Adipocyte (in vitro differentiated cells): ENCODE measurements at regions not wholly inside any gene's neighbourhood (a gene's known extent, or its start where the extent isn't known, plus 50 kb on each side); places are given as distances from the start of the nearest gene placed in this dataset.
A peak's percentile ranks its signal among the peaks of the same experiment; 100 is the strongest.

Source experiments
- DNase-seq: peaks from one replicate; pipeline ENCODE4 v3.0.0-alpha.2; 2015; ENCODE audit warnings: low read depth
- H3K27me3 ChIP-seq: replicated peaks from 2 replicates; pipeline ENCODE4 v1.7.0; 2013; ENCODE audit warnings: mild to moderate bottlenecking, low read length, moderate library complexity; ENCODE audit not compliant: control insufficient read depth, insufficient read depth
- H3K36me3 ChIP-seq: 2 replicates; pipeline ENCODE4 v1.7.0; 2013; ENCODE audit warnings: low read length, mild to moderate bottlenecking, moderate library complexity; ENCODE audit not compliant: control insufficient read depth, insufficient read depth, severe bottlenecking
- H3K4me1 ChIP-seq: 2 replicates; pipeline ENCODE4 v1.7.0; 2013; ENCODE audit warnings: mild to moderate bottlenecking, low read length, moderate library complexity; ENCODE audit not compliant: control insufficient read depth, insufficient read depth
- H3K4me3 ChIP-seq: 2 replicates; pipeline ENCODE4 v1.7.0; 2013; ENCODE audit warnings: mild to moderate bottlenecking, low read length, moderate library complexity
- H3K9ac ChIP-seq: 2 replicates; pipeline ENCODE4 v1.7.0; 2013; ENCODE audit warnings: mild to moderate bottlenecking, low read length, moderate library complexity
- H3K9me3 ChIP-seq: 2 replicates; pipeline ENCODE4 v1.7.0; 2013; ENCODE audit warnings: mild to moderate bottlenecking, low read length, moderate library complexity; ENCODE audit not compliant: control insufficient read depth

DNA sequence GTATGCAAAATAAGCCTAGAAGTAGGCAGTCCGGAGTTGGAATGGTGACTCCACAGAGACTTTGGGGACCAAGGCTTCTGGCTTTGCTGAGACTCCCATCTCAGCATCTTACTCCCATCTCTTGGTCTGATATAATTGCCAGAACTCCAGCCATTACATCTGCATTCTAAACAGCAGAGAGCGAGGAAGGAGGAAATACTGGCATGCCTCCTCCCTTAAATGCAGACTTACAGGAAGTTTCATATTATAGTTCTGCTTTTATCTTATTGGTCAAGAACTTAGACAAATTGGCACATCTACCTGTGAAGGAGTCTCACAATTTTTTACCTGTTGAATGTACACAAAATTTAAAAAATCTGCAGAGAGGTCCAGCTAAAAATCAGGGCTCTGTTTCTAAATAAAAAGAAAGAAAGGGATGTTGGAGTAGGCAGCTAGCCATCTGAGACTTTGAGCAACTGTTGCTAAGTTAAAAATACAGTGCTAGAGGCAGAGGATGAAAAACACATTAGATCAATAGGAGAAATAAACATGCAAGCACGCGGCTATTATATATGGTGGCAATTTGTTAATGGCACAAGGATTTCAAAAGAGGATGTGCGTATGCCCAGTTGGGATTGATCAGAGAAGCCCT, 209.9 kb upstream of the HMGA2 start:
- Histone ChIP-seq H3K9me3 (no peaks in the 10 kb centered on the region), H3K9ac (no peak overlapping the region), H3K4me3 (no peak overlapping the region), H3K4me1 (peaks cover 20% of the 10 kb centered on the region), H3K27me3 (no peaks in the 10 kb centered on the region), H3K36me3 (no peaks in the 10 kb centered on the region)
- DNase-seq, result no peak

DNA sequence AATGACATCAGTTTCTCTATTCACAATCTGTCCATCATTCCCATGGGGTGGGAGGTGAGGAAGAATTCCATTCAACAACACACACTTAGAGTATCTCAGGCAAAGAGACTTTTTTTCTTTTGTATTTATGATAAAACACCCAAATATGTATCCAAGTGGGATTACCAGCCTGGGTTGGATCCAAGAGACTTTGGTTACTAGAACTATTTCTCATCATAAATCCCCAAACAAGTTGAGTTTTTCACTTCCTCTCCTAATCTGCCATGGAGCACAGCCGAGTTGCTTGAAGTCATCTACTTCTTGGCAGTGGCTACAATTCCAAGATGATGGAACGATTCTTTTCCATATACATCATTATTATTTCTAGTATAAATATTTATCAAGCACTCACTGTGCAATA, 209.2 kb upstream of the HMGA2 start:
- H3K36me3 ChIP-seq, result no peaks in the 10 kb centered on the region
- no peak overlapping the region for H3K9ac ChIP-seq
- peaks cover 16% of the 10 kb centered on the region for H3K4me1 ChIP-seq
- DNase-seq, result peak; percentile 71
- no peak overlapping the region for H3K4me3 ChIP-seq
- no peaks in the 10 kb centered on the region for H3K27me3 ChIP-seq
- no peaks in the 10 kb centered on the region for H3K9me3 ChIP-seq

DNA sequence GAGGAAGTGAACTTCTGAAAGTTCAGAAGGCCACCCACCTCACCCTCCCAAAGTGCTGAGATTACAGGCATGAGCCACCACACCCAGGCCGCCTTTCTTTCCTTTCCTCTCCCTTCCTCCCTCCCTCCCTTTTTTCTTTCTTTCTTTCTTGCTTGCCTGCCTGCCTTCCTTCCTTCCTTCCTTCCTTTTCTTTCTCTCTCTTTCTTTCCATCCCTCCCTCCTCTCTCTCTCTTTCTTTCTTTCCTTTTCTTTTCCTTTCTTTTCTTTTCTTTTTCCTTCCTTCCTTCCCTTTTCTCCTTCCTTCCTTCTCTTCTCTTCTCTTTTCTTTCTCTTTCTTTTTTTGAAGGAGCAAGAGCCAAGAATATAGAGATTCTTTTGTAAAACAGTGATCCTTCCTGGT, 208.3 kb upstream of the HMGA2 start:
- Histone ChIP-seq H3K9ac (no peak overlapping the region), H3K4me3 (no peak overlapping the region), H3K36me3 (no peaks in the 10 kb centered on the region), H3K9me3 (no peaks in the 10 kb centered on the region), H3K4me1 (peaks cover 16% of the 10 kb centered on the region), H3K27me3 (no peaks in the 10 kb centered on the region)
- no peak for DNase-seq

DNA sequence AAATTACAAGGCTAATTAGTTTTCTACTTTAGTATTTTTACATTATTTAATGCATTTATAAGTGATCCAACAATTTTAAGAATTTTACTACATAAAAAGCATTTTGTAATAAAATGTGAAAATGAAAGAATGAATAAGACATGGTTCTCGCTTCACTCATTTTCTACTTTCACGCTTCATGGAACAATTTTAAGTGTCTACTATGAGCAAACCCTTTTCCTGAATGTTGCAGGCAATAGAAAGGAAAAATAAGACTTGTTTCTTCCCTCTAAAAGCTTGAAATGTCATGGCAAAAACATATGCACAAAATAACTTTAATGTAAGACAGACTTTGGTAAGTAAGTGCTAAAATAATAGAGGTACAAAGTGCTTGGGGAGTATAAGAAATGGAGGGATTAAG, 205.7 kb upstream of the HMGA2 start:
- H3K9ac ChIP-seq, result no peak overlapping the region
- H3K9me3 ChIP-seq, result no peaks in the 10 kb centered on the region
- DNase-seq, result no peak
- H3K4me3 ChIP-seq, result no peak overlapping the region
- H3K36me3 ChIP-seq, result no peaks in the 10 kb centered on the region
- H3K4me1 ChIP-seq, result peaks cover 13% of the 10 kb centered on the region
- no peaks in the 10 kb centered on the region for H3K27me3 ChIP-seq

DNA sequence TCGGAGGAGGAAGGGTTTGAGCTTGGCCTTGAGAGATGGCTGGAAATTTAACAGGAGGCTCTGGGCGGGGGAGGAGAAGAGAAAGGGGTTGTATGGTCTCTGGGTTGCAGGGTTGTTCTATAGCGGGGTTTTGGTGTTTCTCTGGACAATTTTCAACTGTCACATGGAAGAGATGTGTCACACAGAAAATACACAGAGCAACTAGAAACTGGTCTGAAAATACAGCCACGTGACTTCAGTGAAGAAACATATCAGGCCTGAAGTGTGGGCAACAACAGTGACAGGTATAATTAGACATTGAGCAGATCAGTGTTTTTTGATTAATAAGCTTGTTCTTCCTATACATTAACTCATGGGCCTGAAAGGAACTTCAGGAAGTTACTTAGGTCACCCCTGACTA, 205.3 kb upstream of the HMGA2 start:
- Histone ChIP-seq H3K27me3 (no peaks in the 10 kb centered on the region), H3K9ac (no peak overlapping the region), H3K4me3 (no peak overlapping the region), H3K9me3 (no peaks in the 10 kb centered on the region), H3K36me3 (no peaks in the 10 kb centered on the region), H3K4me1 (peaks cover 13% of the 10 kb centered on the region)
- no peak for DNase-seq

DNA sequence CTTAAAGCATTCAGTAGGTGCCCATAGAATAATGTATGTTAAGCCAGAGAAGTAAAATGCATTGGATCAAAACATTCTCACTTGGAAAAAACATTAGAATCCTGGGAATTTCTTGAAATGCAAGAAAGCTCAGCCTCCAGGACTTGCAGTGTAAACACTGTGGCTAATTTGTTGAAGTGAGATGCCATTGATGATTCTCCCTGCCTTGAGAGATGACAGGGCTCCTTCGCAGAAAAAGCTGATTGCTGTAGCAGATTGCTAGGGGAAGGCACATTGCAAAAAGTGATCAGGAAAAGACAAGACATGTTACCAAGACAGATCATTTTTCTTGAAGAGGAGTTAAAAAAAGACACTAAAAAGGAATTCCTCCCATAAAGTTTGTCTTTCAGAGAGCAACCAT, 204.2 kb upstream of the HMGA2 start:
- Histone ChIP-seq H3K4me1 (peaks cover 7% of the 10 kb centered on the region), H3K4me3 (no peak overlapping the region), H3K9ac (no peak overlapping the region), H3K27me3 (no peaks in the 10 kb centered on the region), H3K9me3 (no peaks in the 10 kb centered on the region), H3K36me3 (no peaks in the 10 kb centered on the region)
- no peak for DNase-seq

DNA sequence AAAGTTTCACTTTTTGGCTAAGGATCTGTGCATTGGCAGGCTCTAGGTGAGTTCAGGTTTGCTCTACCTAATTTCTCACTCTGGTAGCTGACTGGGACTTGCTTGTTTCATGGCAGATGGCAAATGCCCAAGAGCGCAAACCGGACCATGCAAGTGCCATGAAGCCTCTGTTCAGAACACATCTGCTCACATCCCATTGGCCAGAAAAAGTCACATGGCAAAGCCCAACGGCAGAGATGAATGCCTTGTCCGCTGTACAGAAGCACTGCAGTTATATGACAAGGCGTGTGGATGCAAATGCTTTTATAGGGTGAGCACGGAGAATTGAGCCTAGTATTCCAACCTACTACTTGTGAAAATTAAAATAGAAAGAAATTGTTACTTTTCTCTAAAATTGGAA, 202.2 kb upstream of the HMGA2 start:
- no peaks in the 10 kb centered on the region for H3K9me3 ChIP-seq
- no peak overlapping the region for H3K4me3 ChIP-seq
- no peak for DNase-seq
- no peaks in the 10 kb centered on the region for H3K27me3 ChIP-seq
- H3K36me3 ChIP-seq, result no peaks in the 10 kb centered on the region
- no peaks in the 10 kb centered on the region for H3K4me1 ChIP-seq
- no peak overlapping the region for H3K9ac ChIP-seq

DNA sequence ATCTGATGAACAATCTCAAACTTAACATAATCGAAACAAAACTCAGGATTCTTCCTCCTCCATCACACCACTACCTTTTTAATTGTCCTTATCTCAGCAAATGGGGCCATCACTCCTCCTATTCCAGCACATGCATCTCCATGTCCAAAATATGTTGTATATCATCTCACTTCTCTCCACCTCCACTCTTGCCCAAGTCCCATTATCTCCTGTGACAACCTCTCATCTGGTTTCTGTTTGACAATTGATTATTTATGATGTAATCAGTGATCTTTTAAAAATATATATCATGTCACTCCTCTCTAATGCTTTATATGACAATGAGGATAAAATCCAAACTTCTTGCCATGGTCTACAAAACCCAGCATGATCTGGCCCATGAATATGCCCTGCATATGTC, 200.8 kb upstream of the HMGA2 start:
- peaks cover 5% of the 10 kb centered on the region for H3K4me1 ChIP-seq
- no peak overlapping the region for H3K4me3 ChIP-seq
- no peak for DNase-seq
- no peak overlapping the region for H3K9ac ChIP-seq
- no peaks in the 10 kb centered on the region for H3K9me3 ChIP-seq
- H3K36me3 ChIP-seq, result no peaks in the 10 kb centered on the region
- no peaks in the 10 kb centered on the region for H3K27me3 ChIP-seq

DNA sequence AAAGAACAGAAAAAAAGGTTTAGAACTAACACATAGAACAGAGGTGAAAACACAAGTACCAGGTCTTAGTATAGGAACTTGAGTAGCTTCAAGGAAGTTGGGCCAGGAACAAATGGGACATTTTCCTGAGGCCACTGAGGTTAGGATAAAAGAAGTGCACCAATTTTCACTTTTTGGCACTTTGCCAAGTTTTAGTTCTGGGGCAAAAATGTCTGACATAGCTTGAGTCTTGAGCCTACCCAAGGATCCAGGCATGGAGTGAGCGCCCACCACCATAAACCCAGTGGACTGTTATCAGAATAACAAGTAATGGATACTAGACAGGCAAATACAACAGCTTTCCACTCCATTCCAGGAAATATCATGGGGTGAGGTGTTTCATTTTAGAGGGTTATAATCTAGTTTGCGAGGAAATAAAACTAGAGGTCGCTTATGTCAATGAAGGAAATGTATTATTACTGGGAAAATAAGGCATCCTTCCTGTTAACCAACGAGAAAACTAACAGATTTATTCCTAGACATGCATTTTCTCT, 199.7 kb upstream of the HMGA2 start:
- H3K9ac ChIP-seq, result no peak overlapping the region
- H3K4me3 ChIP-seq, result no peak overlapping the region
- DNase-seq, result no peak
- no peaks in the 10 kb centered on the region for H3K9me3 ChIP-seq
- no peaks in the 10 kb centered on the region for H3K27me3 ChIP-seq
- H3K4me1 ChIP-seq, result peaks cover 5% of the 10 kb centered on the region
- no peaks in the 10 kb centered on the region for H3K36me3 ChIP-seq

DNA sequence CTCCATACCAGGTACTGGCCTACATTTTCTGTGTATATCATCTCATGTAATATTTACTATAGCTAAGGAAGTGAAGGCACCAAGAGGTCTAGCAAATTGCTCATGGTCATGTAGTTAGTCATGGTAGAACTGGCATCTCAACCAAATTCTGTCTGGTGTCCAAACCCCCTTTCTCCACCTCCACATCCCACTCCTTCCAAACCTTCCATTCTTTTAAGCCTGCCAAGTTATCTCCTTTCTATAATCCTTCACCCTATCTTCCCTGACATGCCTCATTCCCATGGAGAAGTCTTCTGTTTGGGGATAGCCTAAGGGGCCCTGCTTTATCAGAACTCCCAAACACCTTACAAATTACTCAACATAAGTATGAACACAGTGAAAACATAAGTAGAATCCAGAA, 196.2 kb upstream of the HMGA2 start:
- no peaks in the 10 kb centered on the region for H3K9me3 ChIP-seq
- H3K27me3 ChIP-seq, result no peaks in the 10 kb centered on the region
- DNase-seq, result no peak
- H3K4me3 ChIP-seq, result no peak overlapping the region
- peaks cover 30% of the 10 kb centered on the region for H3K4me1 ChIP-seq
- H3K36me3 ChIP-seq, result no peaks in the 10 kb centered on the region
- H3K9ac ChIP-seq, result no peak overlapping the region

DNA sequence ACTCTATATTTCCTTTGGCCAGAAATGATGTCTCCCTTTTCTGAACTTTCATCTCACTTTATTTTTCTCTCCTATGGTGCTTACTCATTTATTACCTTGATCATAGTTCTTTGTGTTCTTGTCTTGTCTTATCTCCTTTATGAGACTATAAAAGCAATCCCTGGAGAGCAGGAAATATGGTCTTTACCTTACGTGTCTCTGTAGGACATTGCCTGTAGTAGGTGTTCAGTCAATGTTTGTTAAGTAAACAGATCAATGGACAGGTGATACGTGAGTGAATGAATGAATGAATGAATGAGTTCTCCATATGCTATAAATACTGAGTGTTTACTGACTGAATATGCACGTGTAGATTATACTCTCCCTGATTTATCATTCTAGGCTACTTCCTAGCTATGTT, 193.7 kb upstream of the HMGA2 start:
- H3K27me3 ChIP-seq, result no peaks in the 10 kb centered on the region

DNA sequence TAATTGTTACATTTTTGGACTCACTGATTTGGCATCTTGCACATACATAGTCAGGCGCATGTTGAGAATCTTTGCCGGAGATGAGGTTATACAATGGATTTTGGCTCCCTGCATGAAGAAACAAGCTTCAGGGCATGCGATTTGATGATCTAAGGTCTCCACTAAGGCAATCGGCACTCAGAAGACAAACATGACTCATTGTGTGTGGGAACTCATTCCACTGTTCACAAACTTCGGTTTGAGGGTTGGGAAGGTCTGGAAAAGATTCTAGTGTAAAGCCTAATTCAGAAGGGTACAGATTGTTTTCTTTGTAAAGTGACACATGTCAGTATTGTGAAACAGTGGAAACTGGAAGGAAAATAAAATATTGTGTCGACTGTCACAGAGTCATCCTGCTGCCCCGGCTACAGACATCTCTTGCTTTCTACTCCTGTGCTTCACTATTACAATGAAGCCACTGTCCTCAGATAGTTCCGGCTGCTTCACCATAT, 192.6 kb upstream of the HMGA2 start:
- peak overlapping the region; percentile 68 for H3K9ac ChIP-seq
- H3K9me3 ChIP-seq, result no peaks in the 10 kb centered on the region
- H3K36me3 ChIP-seq, result no peaks in the 10 kb centered on the region
- peak; percentile 97 for DNase-seq
- H3K4me1 ChIP-seq, result peaks cover 47% of the 10 kb centered on the region
- H3K27me3 ChIP-seq, result no peaks in the 10 kb centered on the region
- peak overlapping the region; percentile 21 for H3K4me3 ChIP-seq

More for the DNA sequence above, 193.7 kb upstream of the HMGA2 start:
- no peaks in the 10 kb centered on the region for H3K9me3 ChIP-seq
- H3K4me1 ChIP-seq, result peaks cover 47% of the 10 kb centered on the region
- peak overlapping the region; percentile 43 for H3K9ac ChIP-seq
- no peak overlapping the region for H3K4me3 ChIP-seq
- no peak for DNase-seq
- H3K36me3 ChIP-seq, result no peaks in the 10 kb centered on the region
